ENCODE measurements at regions not wholly inside any gene's neighbourhood (a gene's known extent, or its start where the extent isn't known, plus 50 kb on each side); places are given as distances from the start of the nearest gene placed in this dataset.

DNA sequence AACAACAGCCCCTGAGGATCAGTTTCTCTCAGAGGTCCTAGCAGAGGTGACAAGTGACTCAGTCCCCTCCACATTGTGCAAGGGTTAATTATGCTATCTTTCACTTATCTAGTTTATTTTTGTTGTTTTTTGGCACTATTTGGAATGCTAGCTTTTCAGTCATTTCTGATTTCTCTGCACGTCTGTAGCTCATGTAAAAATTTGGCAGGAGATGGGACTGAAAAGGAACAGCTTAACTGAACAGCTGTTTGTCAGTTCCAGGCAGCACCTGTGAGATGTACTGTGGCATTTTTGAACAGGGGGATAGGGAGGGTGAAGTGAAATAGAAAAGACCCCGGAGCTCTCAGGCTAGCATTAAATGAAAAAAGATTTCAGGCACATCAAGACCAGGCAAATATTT is 313.5 kb downstream of the SUCLA2 start:
- TF ChIP-seq, protein P1, sequence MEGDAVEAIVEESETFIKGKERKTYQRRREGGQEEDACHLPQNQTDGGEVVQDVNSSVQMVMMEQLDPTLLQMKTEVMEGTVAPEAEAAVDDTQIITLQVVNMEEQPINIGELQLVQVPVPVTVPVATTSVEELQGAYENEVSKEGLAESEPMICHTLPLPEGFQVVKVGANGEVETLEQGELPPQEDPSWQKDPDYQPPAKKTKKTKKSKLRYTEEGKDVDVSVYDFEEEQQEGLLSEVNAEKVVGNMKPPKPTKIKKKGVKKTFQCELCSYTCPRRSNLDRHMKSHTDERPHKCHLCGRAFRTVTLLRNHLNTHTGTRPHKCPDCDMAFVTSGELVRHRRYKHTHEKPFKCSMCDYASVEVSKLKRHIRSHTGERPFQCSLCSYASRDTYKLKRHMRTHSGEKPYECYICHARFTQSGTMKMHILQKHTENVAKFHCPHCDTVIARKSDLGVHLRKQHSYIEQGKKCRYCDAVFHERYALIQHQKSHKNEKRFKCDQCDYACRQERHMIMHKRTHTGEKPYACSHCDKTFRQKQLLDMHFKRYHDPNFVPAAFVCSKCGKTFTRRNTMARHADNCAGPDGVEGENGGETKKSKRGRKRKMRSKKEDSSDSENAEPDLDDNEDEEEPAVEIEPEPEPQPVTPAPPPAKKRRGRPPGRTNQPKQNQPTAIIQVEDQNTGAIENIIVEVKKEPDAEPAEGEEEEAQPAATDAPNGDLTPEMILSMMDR (IDR thresholded peaks at IDR 0.05), result no peak
- no peak for TF ChIP-seq POLR2A (IDR thresholded peaks at IDR 0.05)
